ENCODE measurements at regions not wholly inside any gene's neighbourhood (a gene's known extent, or its start where the extent isn't known, plus 50 kb on each side); places are given as distances from the start of the nearest gene placed in this dataset.
"Not testable (repeated sequence)": the region's sequence is repeated elsewhere in the genome, so short reads cannot be mapped to it uniquely, and the experiment has no call there.

- TF ChIP-seq CTCF (IDR thresholded peaks at IDR 0.05): no peak
- TF ChIP-seq ZFX (IDR thresholded peaks at IDR 0.05; ENCODE audit: borderline replicate concordance): no peak
- peak overlapping the region; percentile 61 for H3K27ac ChIP-seq
These were observed 563.0 kb upstream of the KLF4 start for GRCh38 chr9:108052431-108053080.

GRCh38 chr9:108050894-108051293, 561.3 kb upstream of the KLF4 start:
- no peak for TF ChIP-seq CTCF (IDR thresholded peaks at IDR 0.05)
- no peak overlapping the region for H3K27ac ChIP-seq

GRCh38 chr9:108049671-108050494, 560.3 kb upstream of the KLF4 start:
- H3K27ac ChIP-seq: no peak overlapping the region
- TF ChIP-seq CTCF (IDR thresholded peaks at IDR 0.05) (no peak), ZFX (IDR thresholded peaks at IDR 0.05; ENCODE audit: borderline replicate concordance) (no peak)

GRCh38 chr9:108049026-108049607, 559.5 kb upstream of the KLF4 start:
- TF ChIP-seq ZFX (IDR thresholded peaks at IDR 0.05; ENCODE audit: borderline replicate concordance) (no peak), CTCF (IDR thresholded peaks at IDR 0.05) (no peak)
- H3K27ac ChIP-seq: no peak overlapping the region

GRCh38 chr9:108048406-108049025, 558.9 kb upstream of the KLF4 start:
- no peak for TF ChIP-seq CTCF (IDR thresholded peaks at IDR 0.05)
- TF ChIP-seq ZFX (IDR thresholded peaks at IDR 0.05; ENCODE audit: borderline replicate concordance): no peak

GRCh38 chr9:108047777-108048176, 558.2 kb upstream of the KLF4 start:
- not testable (repeated sequence) for H3K27ac ChIP-seq

More at GRCh38 chr9:108048406-108049025, 558.9 kb upstream of the KLF4 start:
- H3K27ac ChIP-seq: no peak overlapping the region

- H3K27ac ChIP-seq: no peak overlapping the region
- TF ChIP-seq CTCF (IDR thresholded peaks at IDR 0.05) (no peak), ZFX (IDR thresholded peaks at IDR 0.05; ENCODE audit: borderline replicate concordance) (no peak)
These were observed 557.7 kb upstream of the KLF4 start for GRCh38 chr9:108047264-108047663.

Measured in 22Rv1 (cell line).